Panc1 (cell line): ENCODE measurements at regions not wholly inside any gene's neighbourhood (a gene's known extent, or its start where the extent isn't known, plus 50 kb on each side); places are given as distances from the start of the nearest gene placed in this dataset.

Experiments used
- CTCF ChIP-seq: fragments of 450-650 bp; IDR thresholded peaks from 2 replicates; pipeline ENCODE4 v1.5.1; 2017; ENCODE audit warnings: mild to moderate bottlenecking
- REST ChIP-seq, 2 experiments: IDR thresholded peaks; 2 replicates each; pipeline ENCODE4 v1.6.1; 2011 to 2012; ENCODE audit warnings: low read depth in 2 of 2, control low read depth in 1 of 2, low read length in 1 of 2, mild to moderate bottlenecking in 1 of 2, moderate library complexity in 1 of 2; ENCODE audit not compliant: insufficient read depth in 1 of 2

GRCh38 chr1:200252531-200252930, 157.3 kb downstream of the ZNF281 start:
- TF ChIP-seq CTCF (no peak), REST (IDR thresholded peaks at IDR 0.05; ENCODE audit: insufficient read depth in 1 of 2, low read depth in 2 of 2, low read length in 1 of 2) (no peak)
